HG03469 (cell line): ENCODE measurements at regions not wholly inside any gene's neighbourhood (a gene's known extent, or its start where the extent isn't known, plus 50 kb on each side); places are given as distances from the start of the nearest gene placed in this dataset.

Source experiments
- ATAC-seq: cut with Tn5 transposase; IDR thresholded peaks from one replicate; pipeline ENCODE4 v1.9.1; 2021; ENCODE audit warnings: mild to moderate bottlenecking, moderate library complexity, moderate number of reproducible peaks; ENCODE audit not compliant: unreplicated experiment

GRCh38 chr11:15757048-15757698, 599.2 kb downstream of the SOX6 start:
- ATAC-seq = no peak

- no peak for ATAC-seq
Measured at GRCh38 chr11:15758857-15759465, 597.4 kb downstream of the SOX6 start.

- ATAC-seq = no peak
Measured at GRCh38 chr11:15761235-15761634, 595.1 kb downstream of the SOX6 start.

GRCh38 chr11:15764326-15764725, 592.0 kb downstream of the SOX6 start:
- no peak for ATAC-seq

GRCh38 chr11:15764948-15765347, 591.4 kb downstream of the SOX6 start:
- ATAC-seq = no peak

- ATAC-seq = no peak
Measured at GRCh38 chr11:15765530-15765929, 590.8 kb downstream of the SOX6 start.

GRCh38 chr11:15768321-15768720, 588.0 kb downstream of the SOX6 start:
- no peak for ATAC-seq

GRCh38 chr11:15769203-15769602, 587.1 kb downstream of the SOX6 start:
- no peak for ATAC-seq

GRCh38 chr11:15770798-15771414, 585.4 kb downstream of the SOX6 start:
- no peak for ATAC-seq

- ATAC-seq = no peak
Measured at GRCh38 chr11:15772547-15772946, 583.8 kb downstream of the SOX6 start.

- no peak for ATAC-seq
Measured at GRCh38 chr11:15772981-15773380, 583.4 kb downstream of the SOX6 start.

GRCh38 chr11:15773476-15774387, 582.6 kb downstream of the SOX6 start:
- ATAC-seq = no peak

- no peak for ATAC-seq
Measured at GRCh38 chr11:15774388-15774939, 581.9 kb downstream of the SOX6 start.

- ATAC-seq = no peak
Measured at GRCh38 chr11:15775015-15775541, 581.3 kb downstream of the SOX6 start.

- no peak for ATAC-seq
Measured at GRCh38 chr11:15775797-15776196, 580.5 kb downstream of the SOX6 start.

- no peak for ATAC-seq
Measured at GRCh38 chr11:15776366-15776765, 580.0 kb downstream of the SOX6 start.

GRCh38 chr11:15779518-15779917, 576.8 kb downstream of the SOX6 start:
- no peak for ATAC-seq

GRCh38 chr11:15780382-15780781, 576.0 kb downstream of the SOX6 start:
- no peak for ATAC-seq

GRCh38 chr11:15780837-15781236, 575.5 kb downstream of the SOX6 start:
- no peak for ATAC-seq

- no peak for ATAC-seq
Measured at GRCh38 chr11:15783619-15784018, 572.7 kb downstream of the SOX6 start.
